Sigmoid colon (tissue), 6 donors: ENCODE measurements at regions not wholly inside any gene's neighbourhood (a gene's known extent, or its start where the extent isn't known, plus 50 kb on each side); places are given as distances from the start of the nearest gene placed in this dataset.
A peak's percentile ranks its signal among the peaks of the same experiment; 100 is the strongest.

ENCODE experiments used
- DNase-seq: peaks from one replicate; pipeline ENCODE4 v3.0.0-alpha.2; 2019
- H3K27ac ChIP-seq, 4 donors: fragments of 200-600 bp; sonication (generic); one replicate each; pipeline ENCODE4 v1.5.1; 2016 to 2019; ENCODE audit warnings: mild to moderate bottlenecking in 1 of 4
- H3K27me3 ChIP-seq, 3 donors: fragments of 200-600 bp; sonication (generic); one replicate each; pipeline ENCODE4 v1.5.1; 2019; ENCODE audit warnings: mild to moderate bottlenecking in 1 of 3
- H3K36me3 ChIP-seq, 4 donors: fragments of 200-600 bp; sonication (generic); one replicate each; pipeline ENCODE4 v1.5.1; 2016 to 2019
- H3K4me1 ChIP-seq, 4 donors: fragments of 200-600 bp; sonication (generic); one replicate each; pipeline ENCODE4 v1.5.1; 2017 to 2019
- H3K4me3 ChIP-seq, 4 donors: fragments of 200-600 bp; sonication (generic); one replicate each; pipeline ENCODE4 v1.5.1; 2017 to 2019; ENCODE audit warnings: mild to moderate bottlenecking in 2 of 4, moderate library complexity in 1 of 4
- H3K9me3 ChIP-seq, 4 donors: fragments of 200-600 bp in 3 of 4; sonication (generic) in 3 of 4; one replicate each; pipeline versions ENCODE4 v1.5.1 to v1.6.1; 2013 to 2019
- CTCF ChIP-seq, 4 experiments: fragments of 450-650 bp in 3 of 4; fragments of 200-600 bp in 1 of 4; IDR thresholded peaks; one replicate each; pipeline ENCODE4 v1.5.1; 2016 to 2019; ENCODE audit warnings: antibody characterized with exemption in 4 of 4, mild to moderate bottlenecking in 3 of 4, moderate library complexity in 2 of 4
- EP300 ChIP-seq, 4 donors: sonication (generic); formaldehyde crosslinking; IDR thresholded peaks; one replicate each; pipeline ENCODE4 v1.6.1; 2017; ENCODE audit warnings: antibody characterized with exemption in 4 of 4
- POLR2A ChIP-seq, 2 donors: fragments of 450-650 bp; IDR thresholded peaks; one replicate each; pipeline ENCODE4 v1.6.1; 2016; ENCODE audit warnings: antibody characterized with exemption in 2 of 2, mild to moderate bottlenecking in 2 of 2, moderate library complexity in 2 of 2
- POLR2AphosphoS5 ChIP-seq, 4 donors: sonication (generic); formaldehyde crosslinking; IDR thresholded peaks; one replicate each; pipeline ENCODE4 v1.6.1; 2017; ENCODE audit warnings: antibody characterized with exemption in 4 of 4
- WGBS, 2 donors: extraction: QIAGEN DNeasy Blood & Tissue Kit; methylation state at CpG; one replicate each; pipeline ENCODE4 v1.1.7; 2013; 5-methylcytosine and 5-hydroxymethylcytosine counted together
- intact Hi-C: fragments of 100-400 bp; cut with DNase I; formaldehyde crosslinking; loops from one replicate; pipeline ENCODE4 v1.15.1; 2023
- donor health status: healthy with polysubstance abuse.
- donor health status: healthy.

GRCh38 chr2:37857575-37858399 lies 67.3 kb upstream of the RMDN2 start:
- TF ChIP-seq POLR2AphosphoS5 (IDR thresholded peaks at IDR 0.05) (peak in 2 of 4 donors; percentile 40 to 50), CTCF (IDR thresholded peaks at IDR 0.05) (no peak), EP300 (IDR thresholded peaks at IDR 0.05) (peak in 3 of 4 donors; percentile 28 to 76 (median 58))
- Histone ChIP-seq H3K4me3 (no peak overlapping the region), H3K27ac (peak overlapping the region; percentile 74 to 90 (median 86)), H3K27me3 (no peaks in the 10 kb centered on the region), H3K9me3 (no peaks in the 10 kb centered on the region), H3K4me1 (peaks cover 0 to 62% (median 45%) of the 10 kb centered on the region in 4 donors), H3K36me3 (no peaks in the 10 kb centered on the region)
- intact Hi-C loops = loop anchor here (5.0 kb wide), 1 partner anchor 80 kb away; no protein-coding TSS in a partner anchor
- 83 to 86% methylated on average over 11 of the region's 11 CpGs for WGBS, 2 donors
- DNase-seq = no peak

GRCh38 chr2:37858400-37858711 lies 66.7 kb upstream of the RMDN2 start:
- peak in 3 of 4 donors; percentile 9 to 56 (median 36) for TF ChIP-seq POLR2AphosphoS5 (IDR thresholded peaks at IDR 0.05)
- peak in 2 of 4 donors; percentile 22 to 82 for TF ChIP-seq EP300 (IDR thresholded peaks at IDR 0.05)
- TF ChIP-seq CTCF (IDR thresholded peaks at IDR 0.05) = no peak
- Histone ChIP-seq H3K27me3 (no peaks in the 10 kb centered on the region), H3K4me3 (no peak overlapping the region), H3K9me3 (no peaks in the 10 kb centered on the region), H3K4me1 (peaks cover 0 to 62% (median 45%) of the 10 kb centered on the region in 4 donors), H3K27ac (peak overlapping the region; percentile 74 to 90 (median 86)), H3K36me3 (no peaks in the 10 kb centered on the region)
- peak; percentile 80 for DNase-seq
- intact Hi-C loops = loop anchor here (5.0 kb wide), 1 partner anchor 81 kb away; no protein-coding TSS in a partner anchor
- 57 to 63% methylated on average over 2 of the region's 2 CpGs for WGBS, 2 donors

GRCh38 chr2:37858725-37859267 lies 66.3 kb upstream of the RMDN2 start:
- Histone ChIP-seq H3K27ac (peak overlapping the region; percentile 74 to 90 (median 86)), H3K36me3 (no peaks in the 10 kb centered on the region), H3K4me1 (peaks cover 0 to 62% (median 45%) of the 10 kb centered on the region in 4 donors), H3K27me3 (no peaks in the 10 kb centered on the region), H3K9me3 (no peaks in the 10 kb centered on the region), H3K4me3 (no peak overlapping the region)
- intact Hi-C loops = loop anchor here (5.0 kb wide), 1 partner anchor 81 kb away; no protein-coding TSS in a partner anchor
- TF ChIP-seq EP300 (IDR thresholded peaks at IDR 0.05) = no peak
- TF ChIP-seq CTCF (IDR thresholded peaks at IDR 0.05) = no peak
- no peak for TF ChIP-seq POLR2A (IDR thresholded peaks at IDR 0.05)
- no peak for TF ChIP-seq POLR2AphosphoS5 (IDR thresholded peaks at IDR 0.05)
- DNase-seq = no peak
- WGBS, 2 donors = 67 to 70% methylated on average over 5 of the region's 5 CpGs

- DNase-seq = no peak
- no peaks in the 10 kb centered on the region for H3K9me3 ChIP-seq
- H3K4me1 ChIP-seq = peaks cover 0 to 58% (median 39%) of the 10 kb centered on the region in 4 donors
- no peaks in the 10 kb centered on the region for H3K36me3 ChIP-seq
- no peak for TF ChIP-seq CTCF (IDR thresholded peaks at IDR 0.05)
- no peak for TF ChIP-seq POLR2AphosphoS5 (IDR thresholded peaks at IDR 0.05)
- TF ChIP-seq POLR2A (IDR thresholded peaks at IDR 0.05) = no peak
- no peak for TF ChIP-seq EP300 (IDR thresholded peaks at IDR 0.05)
- WGBS, 2 donors = 81 to 88% methylated on average over 5 of the region's 5 CpGs
- H3K27ac ChIP-seq = peak overlapping the region in 2 of 4 donors; percentile 28 to 90
- H3K27me3 ChIP-seq = no peaks in the 10 kb centered on the region
- intact Hi-C loops = no loop called here
- H3K4me3 ChIP-seq = no peak overlapping the region
Measured at GRCh38 chr2:37862620-37863019, 62.5 kb upstream of the RMDN2 start.
